ENCODE measurements at regions not wholly inside any gene's neighbourhood (a gene's known extent, or its start where the extent isn't known, plus 50 kb on each side); places are given as distances from the start of the nearest gene placed in this dataset.

DNA sequence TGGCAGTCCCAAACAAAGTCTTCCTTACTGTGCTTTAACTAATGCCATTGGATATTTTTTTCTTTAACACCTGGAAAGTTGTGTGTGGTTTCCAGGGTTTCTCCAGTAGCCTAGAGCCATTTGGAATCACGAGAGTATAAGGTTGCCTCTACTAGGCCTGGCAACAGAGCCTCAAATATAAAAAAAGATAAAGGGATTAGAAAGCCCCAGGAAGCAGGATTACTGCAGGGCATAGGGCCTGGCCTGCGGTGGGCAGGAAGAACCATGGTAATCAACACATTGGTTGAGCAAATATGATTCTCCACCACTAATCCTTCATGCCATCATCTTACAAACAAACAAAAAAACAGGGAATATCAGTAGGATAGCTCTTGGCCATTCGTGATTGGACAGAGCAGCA lies 177.8 kb upstream of the GGTLC1 start:
- no peak for DNase-seq
- Mint-ChIP-seq H3K36me3 (ENCODE audit: low read depth) (peaks cover 15% of the 10 kb centered on the region), H3K9me3 (peaks cover 37% of the 10 kb centered on the region), H3K27ac (peak overlapping the region; percentile 93), H3K4me1 (peaks cover 42% of the 10 kb centered on the region), H3K4me3 (peak overlapping the region; percentile 20), H3K27me3 (ENCODE audit: low read depth, poor library complexity) (no peaks in the 10 kb centered on the region)
- TF ChIP-seq, protein P1, sequence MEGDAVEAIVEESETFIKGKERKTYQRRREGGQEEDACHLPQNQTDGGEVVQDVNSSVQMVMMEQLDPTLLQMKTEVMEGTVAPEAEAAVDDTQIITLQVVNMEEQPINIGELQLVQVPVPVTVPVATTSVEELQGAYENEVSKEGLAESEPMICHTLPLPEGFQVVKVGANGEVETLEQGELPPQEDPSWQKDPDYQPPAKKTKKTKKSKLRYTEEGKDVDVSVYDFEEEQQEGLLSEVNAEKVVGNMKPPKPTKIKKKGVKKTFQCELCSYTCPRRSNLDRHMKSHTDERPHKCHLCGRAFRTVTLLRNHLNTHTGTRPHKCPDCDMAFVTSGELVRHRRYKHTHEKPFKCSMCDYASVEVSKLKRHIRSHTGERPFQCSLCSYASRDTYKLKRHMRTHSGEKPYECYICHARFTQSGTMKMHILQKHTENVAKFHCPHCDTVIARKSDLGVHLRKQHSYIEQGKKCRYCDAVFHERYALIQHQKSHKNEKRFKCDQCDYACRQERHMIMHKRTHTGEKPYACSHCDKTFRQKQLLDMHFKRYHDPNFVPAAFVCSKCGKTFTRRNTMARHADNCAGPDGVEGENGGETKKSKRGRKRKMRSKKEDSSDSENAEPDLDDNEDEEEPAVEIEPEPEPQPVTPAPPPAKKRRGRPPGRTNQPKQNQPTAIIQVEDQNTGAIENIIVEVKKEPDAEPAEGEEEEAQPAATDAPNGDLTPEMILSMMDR (IDR thresholded peaks at IDR 0.05) = no peak

DNA sequence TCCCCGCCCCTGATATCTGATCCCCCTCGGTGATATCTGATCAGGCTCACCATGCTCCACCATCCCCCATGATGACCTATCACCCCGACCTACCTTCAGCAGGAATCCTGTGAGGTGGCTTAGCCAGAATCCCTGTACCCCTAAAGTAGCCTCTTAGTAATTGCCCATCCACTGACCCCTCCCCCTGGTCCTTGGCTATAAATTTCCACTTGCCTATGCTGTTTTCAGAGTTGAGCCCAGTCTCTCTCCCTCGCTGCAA lies 177.5 kb upstream of the GGTLC1 start:
- peaks cover 42% of the 10 kb centered on the region for H3K4me1 Mint-ChIP-seq
- peak; percentile 27 for DNase-seq
- TF ChIP-seq, protein P1 (IDR thresholded peaks at IDR 0.05) = no peak
- peaks cover 34% of the 10 kb centered on the region for H3K9me3 Mint-ChIP-seq
- H3K36me3 Mint-ChIP-seq (ENCODE audit: low read depth) = peaks cover 11% of the 10 kb centered on the region
- H3K27ac Mint-ChIP-seq = peak overlapping the region; percentile 93
- H3K4me3 Mint-ChIP-seq = peak overlapping the region; percentile 20
- H3K27me3 Mint-ChIP-seq (ENCODE audit: low read depth, poor library complexity) = no peaks in the 10 kb centered on the region

DNA sequence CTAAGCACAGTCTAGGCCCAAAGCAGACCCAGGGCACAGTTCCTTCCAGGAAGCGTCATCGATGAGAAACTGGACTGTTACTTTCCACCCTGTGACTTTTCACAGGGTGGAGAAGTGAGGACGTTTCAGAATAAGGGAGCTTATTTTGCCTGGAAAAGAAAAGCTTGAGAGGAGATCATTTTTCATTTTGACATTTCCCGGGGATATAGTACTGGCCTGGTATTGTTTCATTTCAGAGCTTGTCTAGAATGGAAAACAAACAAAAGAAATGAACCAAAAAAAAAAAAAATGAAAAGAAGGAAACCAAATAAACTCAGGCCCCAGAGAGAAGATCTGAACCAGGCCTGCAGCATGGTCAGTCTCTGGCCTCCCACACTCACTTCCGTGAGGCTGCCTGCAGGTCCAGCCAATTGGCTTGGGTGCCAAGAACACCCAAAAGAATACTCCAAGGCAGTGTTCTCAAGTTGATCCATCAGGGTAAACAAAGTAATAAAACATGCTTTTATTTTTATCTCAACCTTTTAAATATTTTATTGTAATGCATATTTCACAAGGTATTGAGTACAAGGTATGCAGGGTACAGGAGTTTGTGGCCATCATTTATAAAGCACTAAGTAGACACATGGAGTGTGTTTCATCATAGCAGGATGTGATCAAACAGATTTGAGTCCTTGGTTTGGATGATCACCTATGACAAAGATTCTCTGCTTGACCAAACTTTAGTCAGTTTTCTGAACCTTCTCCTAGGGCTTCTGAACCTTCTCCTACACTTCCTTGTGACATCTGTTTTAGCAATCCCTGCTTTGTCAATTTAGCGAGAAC lies 176.9 kb upstream of the GGTLC1 start:
- TF ChIP-seq, protein P1 (IDR thresholded peaks at IDR 0.05) = no peak
- Mint-ChIP-seq H3K4me1 (peaks cover 42% of the 10 kb centered on the region), H3K4me3 (peak overlapping the region; percentile 20), H3K27ac (peak overlapping the region; percentile 93), H3K27me3 (ENCODE audit: low read depth, poor library complexity) (no peaks in the 10 kb centered on the region), H3K9me3 (peaks cover 28% of the 10 kb centered on the region), H3K36me3 (ENCODE audit: low read depth) (peaks cover 9% of the 10 kb centered on the region)
- DNase-seq = no peak

DNA sequence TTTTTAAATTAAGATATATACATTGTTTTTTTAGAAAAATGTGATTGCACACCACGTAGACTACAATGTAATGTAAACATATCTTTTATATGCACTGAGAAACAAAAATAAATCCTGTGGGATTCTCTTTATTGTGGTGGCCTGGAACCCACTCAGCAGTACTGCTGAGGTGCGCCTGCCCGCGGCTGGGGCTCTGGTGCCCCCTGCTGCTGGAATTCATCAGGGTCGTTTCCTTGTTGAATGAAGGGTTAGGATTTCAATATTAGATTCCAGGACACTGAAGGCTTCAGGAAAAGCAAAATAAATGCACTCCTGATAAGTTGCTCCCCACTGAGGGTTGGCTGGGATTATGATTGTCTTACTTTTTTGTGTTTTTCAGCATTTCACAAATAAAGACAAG lies 175.8 kb upstream of the GGTLC1 start:
- Mint-ChIP-seq H3K4me3 (no peak overlapping the region), H3K36me3 (ENCODE audit: low read depth) (peaks cover 9% of the 10 kb centered on the region), H3K27me3 (ENCODE audit: low read depth, poor library complexity) (no peaks in the 10 kb centered on the region), H3K4me1 (peaks cover 42% of the 10 kb centered on the region), H3K9me3 (peaks cover 24% of the 10 kb centered on the region), H3K27ac (no peak overlapping the region)
- DNase-seq = peak; percentile 46
- TF ChIP-seq, protein P1 (IDR thresholded peaks at IDR 0.05) = peak; percentile 45

DNA sequence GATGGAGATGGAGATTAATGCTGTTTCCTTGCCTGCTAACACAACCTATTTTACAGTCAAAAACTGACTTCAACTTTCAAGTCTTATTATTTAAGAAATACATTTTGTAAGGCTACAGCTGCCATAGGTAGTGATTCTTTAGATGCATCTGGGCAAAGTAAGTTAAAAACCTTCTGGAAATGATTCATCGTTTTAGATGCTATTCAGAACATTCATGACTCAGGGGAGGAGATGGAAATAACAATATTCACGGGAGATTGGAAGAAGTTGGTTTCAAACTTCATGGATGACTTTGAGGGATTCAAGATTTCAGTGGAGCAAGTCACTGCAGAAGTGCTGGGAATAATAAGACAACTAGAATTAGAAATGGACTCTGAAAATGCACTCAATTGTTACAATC lies 174.9 kb upstream of the GGTLC1 start:
- H3K27me3 Mint-ChIP-seq (ENCODE audit: low read depth, poor library complexity) = no peaks in the 10 kb centered on the region
- no peak for DNase-seq
- TF ChIP-seq, protein P1 (IDR thresholded peaks at IDR 0.05) = no peak
- peaks cover 42% of the 10 kb centered on the region for H3K4me1 Mint-ChIP-seq
- peaks cover 9% of the 10 kb centered on the region for H3K36me3 Mint-ChIP-seq (ENCODE audit: low read depth)
- H3K4me3 Mint-ChIP-seq = no peak overlapping the region
- peaks cover 21% of the 10 kb centered on the region for H3K9me3 Mint-ChIP-seq
- no peak overlapping the region for H3K27ac Mint-ChIP-seq

Data from nephron progenitor cell (in vitro differentiated cells).